Thyroid gland (tissue), 4 donors: ENCODE measurements at regions not wholly inside any gene's neighbourhood (a gene's known extent, or its start where the extent isn't known, plus 50 kb on each side); places are given as distances from the start of the nearest gene placed in this dataset.

Experiments
- DNase-seq, 2 donors: peaks; one replicate each; pipeline ENCODE4 v3.0.0-alpha.2; 2019
- H3K27ac ChIP-seq, 3 donors: fragments of 200-600 bp; sonication (generic); 1 replicate in 2 of 3; 2 replicates in 1 of 3; pipeline ENCODE4 v1.5.1; 2016 to 2019; ENCODE audit warnings: mild to moderate bottlenecking in 1 of 3, moderate library complexity in 1 of 3
- H3K27me3 ChIP-seq: fragments of 200-600 bp; sonication (generic); one replicate; pipeline ENCODE4 v1.5.1; 2019
- H3K36me3 ChIP-seq, 2 donors: fragments of 200-600 bp; sonication (generic); one replicate each; pipeline ENCODE4 v1.5.1; 2016 to 2019
- H3K4me1 ChIP-seq, 2 donors: fragments of 200-600 bp; sonication (generic); one replicate each; pipeline ENCODE4 v1.5.1; 2017 to 2019
- H3K4me3 ChIP-seq, 3 donors: fragments of 200-600 bp; sonication (generic); replicated peaks in 1 of 3; 1 replicate in 2 of 3; 2 replicates in 1 of 3; pipeline ENCODE4 v1.5.1; 2016; ENCODE audit warnings: mild to moderate bottlenecking in 1 of 3
- H3K9me3 ChIP-seq: fragments of 200-600 bp; sonication (generic); one replicate; pipeline ENCODE4 v1.5.1; 2017
- POLR2A ChIP-seq, 2 donors: fragments of 450-650 bp; IDR thresholded peaks; one replicate each; pipeline ENCODE4 v1.6.1; 2017; ENCODE audit warnings: antibody characterized with exemption in 2 of 2, mild to moderate bottlenecking in 2 of 2, moderate library complexity in 1 of 2
- WGBS, 2 donors: methylation state at CpG; one replicate each; pipeline ENCODE4 v1.1.5; 2017; 5-methylcytosine and 5-hydroxymethylcytosine counted together
- intact Hi-C: fragments of 100-400 bp; cut with DNase I; formaldehyde crosslinking; loops from one replicate; pipeline ENCODE4 v1.15.1; 2023
- TF ChIP-seq, protein P1 (sequence below), 6 experiments: fragments of 200-600 bp in 3 of 6; fragments of 450-650 bp in 3 of 6; sonication (generic) in 3 of 6; IDR thresholded peaks; one replicate each; pipeline ENCODE4 v1.5.1; 2016 to 2019; ENCODE audit warnings: antibody characterized with exemption in 6 of 6, mild to moderate bottlenecking in 2 of 6, inconsistent platforms in 1 of 6, moderate library complexity in 1 of 6

DNA sequence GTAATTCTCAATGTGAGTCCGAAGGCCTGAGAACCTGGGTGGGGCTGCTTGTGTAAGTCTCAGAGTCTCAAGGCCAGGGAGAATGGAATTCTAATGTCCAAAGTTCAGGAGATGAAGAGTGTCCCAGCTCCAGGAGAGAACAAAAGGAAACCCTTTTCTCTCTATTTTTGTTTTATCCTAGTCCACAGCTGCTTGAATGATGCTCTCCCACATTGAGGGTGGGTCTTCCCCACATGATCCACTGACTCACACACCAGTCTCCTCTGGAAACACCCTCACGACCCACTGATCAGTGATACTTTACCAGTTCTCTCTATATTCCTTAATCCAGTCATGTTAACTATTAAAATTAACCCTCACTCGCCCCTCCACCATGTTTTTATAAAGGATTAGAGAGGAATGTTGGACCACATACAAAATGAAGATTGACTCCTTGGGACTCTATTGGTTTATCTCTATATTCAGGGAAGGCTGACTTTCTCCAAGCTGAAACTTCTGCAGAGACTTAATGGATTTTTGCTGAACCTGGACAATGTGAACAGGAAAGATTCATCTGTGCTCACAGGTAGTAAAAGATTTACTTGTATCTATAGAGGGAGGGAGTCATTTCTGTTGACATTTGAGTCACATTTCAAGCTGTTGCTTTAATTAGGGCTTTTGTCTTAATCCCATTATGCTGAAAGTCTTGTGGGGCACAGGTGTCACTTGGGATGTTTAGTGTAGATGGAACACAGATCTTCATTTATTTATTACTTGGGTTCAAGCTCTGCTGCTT lies 1061.0 kb upstream of the TMEM132C start:
- DNase-seq, result no peak
- Histone ChIP-seq H3K36me3 (no peaks in the 10 kb centered on the region), H3K27me3 (no peaks in the 10 kb centered on the region), H3K4me3 (no peak overlapping the region), H3K4me1 (no peaks in the 10 kb centered on the region), H3K27ac (no peak overlapping the region), H3K9me3 (no peaks in the 10 kb centered on the region)
- intact Hi-C loops, result no loop called here
- 56 to 61% methylated on average over 3 of the region's 3 CpGs for WGBS, 2 donors
- TF ChIP-seq, protein P1, sequence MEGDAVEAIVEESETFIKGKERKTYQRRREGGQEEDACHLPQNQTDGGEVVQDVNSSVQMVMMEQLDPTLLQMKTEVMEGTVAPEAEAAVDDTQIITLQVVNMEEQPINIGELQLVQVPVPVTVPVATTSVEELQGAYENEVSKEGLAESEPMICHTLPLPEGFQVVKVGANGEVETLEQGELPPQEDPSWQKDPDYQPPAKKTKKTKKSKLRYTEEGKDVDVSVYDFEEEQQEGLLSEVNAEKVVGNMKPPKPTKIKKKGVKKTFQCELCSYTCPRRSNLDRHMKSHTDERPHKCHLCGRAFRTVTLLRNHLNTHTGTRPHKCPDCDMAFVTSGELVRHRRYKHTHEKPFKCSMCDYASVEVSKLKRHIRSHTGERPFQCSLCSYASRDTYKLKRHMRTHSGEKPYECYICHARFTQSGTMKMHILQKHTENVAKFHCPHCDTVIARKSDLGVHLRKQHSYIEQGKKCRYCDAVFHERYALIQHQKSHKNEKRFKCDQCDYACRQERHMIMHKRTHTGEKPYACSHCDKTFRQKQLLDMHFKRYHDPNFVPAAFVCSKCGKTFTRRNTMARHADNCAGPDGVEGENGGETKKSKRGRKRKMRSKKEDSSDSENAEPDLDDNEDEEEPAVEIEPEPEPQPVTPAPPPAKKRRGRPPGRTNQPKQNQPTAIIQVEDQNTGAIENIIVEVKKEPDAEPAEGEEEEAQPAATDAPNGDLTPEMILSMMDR (IDR thresholded peaks at IDR 0.05), result no peak
- TF ChIP-seq POLR2A (IDR thresholded peaks at IDR 0.05), result no peak

DNA sequence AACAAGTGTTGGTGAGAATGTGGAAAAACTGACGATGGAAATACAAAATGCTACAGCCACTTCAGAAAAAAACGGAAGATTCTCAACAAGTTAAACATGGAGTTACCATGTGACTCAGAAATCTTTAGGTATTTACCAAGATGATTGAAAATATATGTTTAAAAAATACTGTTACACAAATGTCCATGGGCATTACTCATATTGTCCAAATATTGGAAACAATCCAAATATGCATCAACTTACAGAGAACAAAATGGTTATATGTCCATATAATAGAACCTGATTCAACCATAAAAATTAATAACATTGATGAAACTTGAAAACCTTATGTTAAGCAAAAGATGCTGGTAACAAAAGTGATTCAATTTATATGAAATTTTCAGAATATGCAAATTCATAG lies 1057.7 kb upstream of the TMEM132C start:
- Histone ChIP-seq H3K27ac (no peak overlapping the region), H3K27me3 (no peaks in the 10 kb centered on the region), H3K36me3 (no peaks in the 10 kb centered on the region), H3K4me3 (no peak overlapping the region), H3K4me1 (no peaks in the 10 kb centered on the region), H3K9me3 (no peaks in the 10 kb centered on the region)
- TF ChIP-seq POLR2A (IDR thresholded peaks at IDR 0.05), result no peak
- TF ChIP-seq, protein P1 (IDR thresholded peaks at IDR 0.05), result no peak
- DNase-seq, result no peak
- intact Hi-C loops, result no loop called here
- 86 to 90% methylated on average over 2 of the region's 2 CpGs for WGBS, 2 donors

DNA sequence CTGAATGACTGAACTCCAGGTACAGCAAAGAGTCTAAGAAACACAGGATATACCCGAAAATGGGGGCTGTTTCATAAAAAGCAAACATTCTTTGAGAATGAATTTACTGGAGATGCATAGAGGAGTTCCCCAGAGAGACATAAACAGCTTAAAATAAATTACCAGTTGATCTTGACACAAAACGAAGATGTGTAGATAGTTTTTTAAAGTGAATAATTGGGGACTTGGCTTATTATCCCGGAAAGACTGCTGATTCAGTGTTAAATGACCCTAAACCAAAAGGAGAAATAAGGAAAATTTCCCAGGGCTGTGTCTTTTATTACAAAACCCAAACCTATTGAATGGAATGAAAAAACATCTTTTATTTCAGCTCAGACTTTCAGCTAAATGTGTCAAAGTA lies 1052.8 kb upstream of the TMEM132C start:
- intact Hi-C loops, result no loop called here
- Histone ChIP-seq H3K27ac (no peak overlapping the region), H3K4me1 (no peaks in the 10 kb centered on the region), H3K9me3 (no peaks in the 10 kb centered on the region), H3K4me3 (no peak overlapping the region), H3K36me3 (no peaks in the 10 kb centered on the region), H3K27me3 (no peaks in the 10 kb centered on the region)
- no peak for DNase-seq
- TF ChIP-seq, protein P1 (IDR thresholded peaks at IDR 0.05), result no peak
- no peak for TF ChIP-seq POLR2A (IDR thresholded peaks at IDR 0.05)
- WGBS, 2 donors, result 62 to 63% methylated on average over 3 of the region's 3 CpGs

DNA sequence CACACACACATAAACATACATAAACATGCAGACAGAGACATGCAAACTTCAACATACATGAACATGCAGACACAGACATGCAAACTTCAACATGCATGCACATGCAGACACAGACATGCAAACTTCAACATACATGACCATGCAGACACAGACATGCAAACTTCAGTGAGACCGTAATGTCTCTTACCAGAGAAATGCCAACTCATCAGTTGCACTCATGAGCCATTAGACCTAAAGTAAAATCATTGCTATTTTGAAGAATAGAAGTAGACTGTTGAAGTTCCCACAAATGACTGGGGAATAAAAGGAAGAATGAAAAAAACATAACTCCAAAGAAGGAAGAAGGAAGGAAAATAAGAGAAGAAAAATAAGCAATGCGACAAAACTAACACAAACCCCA lies 1044.0 kb upstream of the TMEM132C start:
- WGBS, 2 donors, result 96 to 99% methylated on average over 2 of the region's 2 CpGs
- DNase-seq, result no peak
- no peak overlapping the region for H3K4me3 ChIP-seq
- no peak overlapping the region for H3K27ac ChIP-seq
- no peaks in the 10 kb centered on the region for H3K9me3 ChIP-seq
- no peaks in the 10 kb centered on the region for H3K27me3 ChIP-seq
- no peaks in the 10 kb centered on the region for H3K4me1 ChIP-seq
- H3K36me3 ChIP-seq, result no peaks in the 10 kb centered on the region
- no peak for TF ChIP-seq POLR2A (IDR thresholded peaks at IDR 0.05)
- TF ChIP-seq, protein P1 (IDR thresholded peaks at IDR 0.05), result no peak
- intact Hi-C loops, result no loop called here

DNA sequence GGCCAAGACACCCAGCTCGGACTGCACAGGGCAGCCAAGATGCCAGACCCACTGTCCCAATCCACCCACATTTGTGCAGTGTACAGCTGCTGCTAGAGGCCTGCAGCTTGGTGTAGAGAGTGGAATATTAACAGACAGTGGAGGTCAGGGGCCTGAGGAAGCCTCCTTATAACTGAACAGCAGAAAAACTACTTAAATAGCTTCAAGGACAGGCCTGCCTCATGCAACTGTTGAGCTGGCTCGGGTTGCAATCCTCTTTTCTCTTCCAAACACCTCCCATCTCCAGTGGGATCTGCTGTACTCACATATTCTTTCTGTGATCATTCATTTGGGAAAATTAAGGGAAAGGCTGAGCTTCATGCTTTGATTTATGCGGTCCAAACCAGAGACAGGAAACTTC lies 1043.2 kb upstream of the TMEM132C start:
- WGBS, 2 donors, result 41 to 47% methylated on average over 3 of the region's 3 CpGs

More for the DNA sequence above, 1043.2 kb upstream of the TMEM132C start:
- Histone ChIP-seq H3K4me1 (no peaks in the 10 kb centered on the region), H3K27me3 (no peaks in the 10 kb centered on the region), H3K27ac (no peak overlapping the region), H3K9me3 (no peaks in the 10 kb centered on the region), H3K36me3 (no peaks in the 10 kb centered on the region), H3K4me3 (no peak overlapping the region)
- no peak for TF ChIP-seq POLR2A (IDR thresholded peaks at IDR 0.05)
- TF ChIP-seq, protein P1 (IDR thresholded peaks at IDR 0.05), result no peak
- intact Hi-C loops, result no loop called here
- no peak for DNase-seq
